ENCODE measurements at regions not wholly inside any gene's neighbourhood (a gene's known extent, or its start where the extent isn't known, plus 50 kb on each side); places are given as distances from the start of the nearest gene placed in this dataset.

GRCh38 chr16:6905601-6906000, 427.0 kb upstream of the RBFOX1 start:
- no peaks in the 10 kb centered on the region for H3K9me3 ChIP-seq (ENCODE audit: control insufficient read depth, insufficient read depth, low read depth, low read length)
- H3K27ac ChIP-seq (ENCODE audit: extremely low read depth, low read depth, low read length): no peak overlapping the region
- ChIA-PET CTCF (no interaction called here), POLR2A (no interaction called here)
- H3K36me3 ChIP-seq (ENCODE audit: control insufficient read depth in 2 of 2, insufficient read depth in 1 of 2, low read length in 2 of 2): no peaks in the 10 kb centered on the region
- no peak for TF ChIP-seq ZNF248 (tag by site-specific recombination; IDR thresholded peaks at IDR 0.05)
- TF ChIP-seq ZNF600 (tag by site-specific recombination; IDR thresholded peaks at IDR 0.05): no peak
- no peaks in the 10 kb centered on the region for H3K4me1 ChIP-seq (ENCODE audit: control insufficient read depth, insufficient read depth, low read length)
- no peak overlapping the region for H3K4me3 ChIP-seq (ENCODE audit: low read depth, low read length)

DNA sequence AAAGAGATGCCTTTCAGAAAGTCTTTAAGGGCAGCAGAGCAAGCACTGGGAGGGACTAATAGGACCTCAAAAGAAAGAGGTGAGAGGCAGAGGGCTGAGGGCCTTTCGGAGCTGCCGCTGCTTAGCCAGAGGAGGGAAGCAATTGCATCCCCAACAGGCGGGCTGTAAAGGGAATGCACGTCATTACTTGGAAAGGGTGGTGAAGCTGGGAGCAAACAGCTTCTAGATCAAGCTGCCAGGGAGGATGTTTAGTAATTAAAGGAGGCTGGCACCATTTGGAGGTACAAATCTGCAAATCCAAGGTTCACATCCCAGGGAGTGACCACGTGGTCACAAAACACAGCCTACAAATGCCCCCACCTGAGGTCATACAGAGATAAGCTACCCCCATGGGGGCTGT, 429.0 kb upstream of the RBFOX1 start:
- no peaks in the 10 kb centered on the region for H3K36me3 ChIP-seq (ENCODE audit: control insufficient read depth in 2 of 2, insufficient read depth in 1 of 2, low read length in 2 of 2)
- H3K4me1 ChIP-seq (ENCODE audit: control insufficient read depth, insufficient read depth, low read length): no peaks in the 10 kb centered on the region
- ChIA-PET POLR2A (no interaction called here), CTCF (no interaction called here)
- no peak overlapping the region for H3K27ac ChIP-seq (ENCODE audit: extremely low read depth, low read depth, low read length)
- TF ChIP-seq, protein P1, sequence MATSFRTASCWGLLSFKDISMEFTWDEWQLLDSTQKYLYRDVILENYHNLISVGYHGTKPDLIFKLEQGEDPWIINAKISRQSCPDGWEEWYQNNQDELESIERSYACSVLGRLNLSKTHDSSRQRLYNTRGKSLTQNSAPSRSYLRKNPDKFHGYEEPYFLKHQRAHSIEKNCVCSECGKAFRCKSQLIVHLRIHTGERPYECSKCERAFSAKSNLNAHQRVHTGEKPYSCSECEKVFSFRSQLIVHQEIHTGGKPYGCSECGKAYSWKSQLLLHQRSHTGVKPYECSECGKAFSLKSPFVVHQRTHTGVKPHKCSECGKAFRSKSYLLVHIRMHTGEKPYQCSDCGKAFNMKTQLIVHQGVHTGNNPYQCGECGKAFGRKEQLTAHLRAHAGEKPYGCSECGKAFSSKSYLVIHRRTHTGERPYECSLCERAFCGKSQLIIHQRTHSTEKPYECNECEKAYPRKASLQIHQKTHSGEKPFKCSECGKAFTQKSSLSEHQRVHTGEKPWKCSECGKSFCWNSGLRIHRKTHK (tag by site-specific recombination; IDR thresholded peaks at IDR 0.05): no peak
- TF ChIP-seq ZNF610 (tag by site-specific recombination; IDR thresholded peaks at IDR 0.05; ENCODE audit: borderline replicate concordance) (no peak), OVOL3 (tag by site-specific recombination; IDR thresholded peaks at IDR 0.05) (no peak), ZNF596 (tag by site-specific recombination; IDR thresholded peaks at IDR 0.05) (no peak), YY2 (tag by site-specific recombination; IDR thresholded peaks at IDR 0.05) (no peak), ZNF391 (tag by site-specific recombination; IDR thresholded peaks at IDR 0.05; ENCODE audit: borderline replicate concordance, low read depth) (no peak), ZFHX2 (tag by site-specific recombination; conservative IDR thresholded peaks at IDR 0.05) (no peak), ZNF555 (tag by site-specific recombination; conservative IDR thresholded peaks at IDR 0.05) (no peak), KLF9 (tag by site-specific recombination; IDR thresholded peaks at IDR 0.05; ENCODE audit: low read depth) (no peak), MEIS1 (CRISPR knock-in tag; IDR thresholded peaks at IDR 0.05; ENCODE audit: borderline replicate concordance) (no peak), ZNF624 (tag by site-specific recombination; IDR thresholded peaks at IDR 0.05) (no peak), ZNF510 (tag by site-specific recombination; IDR thresholded peaks at IDR 0.05; ENCODE audit: insufficient replicate concordance) (no peak), SALL2 (tag by site-specific recombination; IDR thresholded peaks at IDR 0.05; ENCODE audit: borderline replicate concordance) (no peak), ZNF48 (tag by site-specific recombination; IDR thresholded peaks at IDR 0.05) (no peak), ZNF157 (tag by site-specific recombination; IDR thresholded peaks at IDR 0.05) (no peak), ZNF791 (tag by site-specific recombination; IDR thresholded peaks at IDR 0.05) (no peak), ZNF571 (tag by site-specific recombination; IDR thresholded peaks at IDR 0.05) (no peak), TCF7L2 (IDR thresholded peaks at IDR 0.05; ENCODE audit: borderline replicate concordance, low read depth, low read length) (no peak), ZNF473 (tag by site-specific recombination; IDR thresholded peaks at IDR 0.05) (no peak), REPIN1 (tag by site-specific recombination; IDR thresholded peaks at IDR 0.05; ENCODE audit: low read depth) (no peak)
- no peak overlapping the region for H3K4me3 ChIP-seq (ENCODE audit: low read depth, low read length)
- H3K9me3 ChIP-seq (ENCODE audit: control insufficient read depth, insufficient read depth, low read depth, low read length): no peaks in the 10 kb centered on the region

GRCh38 chr16:6898896-6899295, 433.7 kb upstream of the RBFOX1 start:
- ChIA-PET CTCF (no interaction called here), POLR2A (no interaction called here)
- Histone ChIP-seq H3K36me3 (ENCODE audit: control insufficient read depth in 2 of 2, insufficient read depth in 1 of 2, low read length in 2 of 2) (no peaks in the 10 kb centered on the region), H3K27ac (ENCODE audit: extremely low read depth, low read depth, low read length) (no peak overlapping the region), H3K4me1 (ENCODE audit: control insufficient read depth, insufficient read depth, low read length) (no peaks in the 10 kb centered on the region), H3K4me3 (ENCODE audit: low read depth, low read length) (no peak overlapping the region), H3K9me3 (ENCODE audit: control insufficient read depth, insufficient read depth, low read depth, low read length) (no peaks in the 10 kb centered on the region)
- TF ChIP-seq ZNF311 (tag by site-specific recombination; IDR thresholded peaks at IDR 0.05; ENCODE audit: borderline replicate concordance): no peak
- TF ChIP-seq ZBTB7A (tag by site-specific recombination; IDR thresholded peaks at IDR 0.05; ENCODE audit: low read depth): no peak
- TF ChIP-seq, protein P2, sequence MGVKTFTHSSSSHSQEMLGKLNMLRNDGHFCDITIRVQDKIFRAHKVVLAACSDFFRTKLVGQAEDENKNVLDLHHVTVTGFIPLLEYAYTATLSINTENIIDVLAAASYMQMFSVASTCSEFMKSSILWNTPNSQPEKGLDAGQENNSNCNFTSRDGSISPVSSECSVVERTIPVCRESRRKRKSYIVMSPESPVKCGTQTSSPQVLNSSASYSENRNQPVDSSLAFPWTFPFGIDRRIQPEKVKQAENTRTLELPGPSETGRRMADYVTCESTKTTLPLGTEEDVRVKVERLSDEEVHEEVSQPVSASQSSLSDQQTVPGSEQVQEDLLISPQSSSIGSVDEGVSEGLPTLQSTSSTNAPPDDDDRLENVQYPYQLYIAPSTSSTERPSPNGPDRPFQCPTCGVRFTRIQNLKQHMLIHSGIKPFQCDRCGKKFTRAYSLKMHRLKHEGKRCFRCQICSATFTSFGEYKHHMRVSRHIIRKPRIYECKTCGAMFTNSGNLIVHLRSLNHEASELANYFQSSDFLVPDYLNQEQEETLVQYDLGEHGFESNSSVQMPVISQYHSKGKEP (tag by site-specific recombination; IDR thresholded peaks at IDR 0.05): no peak
- TF ChIP-seq ZNF112 (tag by site-specific recombination; IDR thresholded peaks at IDR 0.05): no peak
- TF ChIP-seq, protein P3, sequence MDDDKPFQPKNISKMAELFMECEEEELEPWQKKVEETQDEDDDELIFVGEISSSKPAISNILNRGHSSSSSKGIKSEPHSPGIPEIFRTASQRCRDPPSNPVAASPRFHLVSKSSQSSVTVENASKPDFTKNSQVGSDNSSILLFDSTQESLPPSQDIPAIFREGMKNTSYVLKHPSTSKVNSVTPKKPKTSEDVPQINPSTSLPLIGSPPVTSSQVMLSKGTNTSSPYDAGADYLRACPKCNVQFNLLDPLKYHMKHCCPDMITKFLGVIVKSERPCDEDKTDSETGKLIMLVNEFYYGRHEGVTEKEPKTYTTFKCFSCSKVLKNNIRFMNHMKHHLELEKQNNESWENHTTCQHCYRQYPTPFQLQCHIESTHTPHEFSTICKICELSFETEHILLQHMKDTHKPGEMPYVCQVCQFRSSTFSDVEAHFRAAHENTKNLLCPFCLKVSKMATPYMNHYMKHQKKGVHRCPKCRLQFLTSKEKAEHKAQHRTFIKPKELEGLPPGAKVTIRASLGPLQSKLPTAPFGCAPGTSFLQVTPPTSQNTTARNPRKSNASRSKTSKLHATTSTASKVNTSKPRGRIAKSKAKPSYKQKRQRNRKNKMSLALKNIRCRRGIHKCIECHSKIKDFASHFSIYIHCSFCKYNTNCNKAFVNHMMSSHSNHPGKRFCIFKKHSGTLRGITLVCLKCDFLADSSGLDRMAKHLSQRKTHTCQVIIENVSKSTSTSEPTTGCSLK (tag by site-specific recombination; IDR thresholded peaks at IDR 0.05): no peak
- TF ChIP-seq, protein P4, sequence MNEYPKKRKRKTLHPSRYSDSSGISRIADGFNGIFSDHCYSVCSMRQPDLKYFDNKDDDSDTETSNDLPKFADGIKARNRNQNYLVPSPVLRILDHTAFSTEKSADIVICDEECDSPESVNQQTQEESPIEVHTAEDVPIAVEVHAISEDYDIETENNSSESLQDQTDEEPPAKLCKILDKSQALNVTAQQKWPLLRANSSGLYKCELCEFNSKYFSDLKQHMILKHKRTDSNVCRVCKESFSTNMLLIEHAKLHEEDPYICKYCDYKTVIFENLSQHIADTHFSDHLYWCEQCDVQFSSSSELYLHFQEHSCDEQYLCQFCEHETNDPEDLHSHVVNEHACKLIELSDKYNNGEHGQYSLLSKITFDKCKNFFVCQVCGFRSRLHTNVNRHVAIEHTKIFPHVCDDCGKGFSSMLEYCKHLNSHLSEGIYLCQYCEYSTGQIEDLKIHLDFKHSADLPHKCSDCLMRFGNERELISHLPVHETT (tag by site-specific recombination; IDR thresholded peaks at IDR 0.05): no peak
- no peak for TF ChIP-seq ZNF701 (tag by site-specific recombination; IDR thresholded peaks at IDR 0.05)

Measured in HEK293 (cell line).